ENCODE measurements at regions not wholly inside any gene's neighbourhood (a gene's known extent, or its start where the extent isn't known, plus 50 kb on each side); places are given as distances from the start of the nearest gene placed in this dataset.

GRCh38 chr12:84619053-84619571 is 293.5 kb downstream of the SLC6A15 start:
- no peak overlapping the region for H3K4me3 ChIP-seq (ENCODE audit: low read length in 3 of 3)
- no peaks in the 10 kb centered on the region for H3K27me3 ChIP-seq (ENCODE audit: control insufficient read depth, insufficient read depth, low read length)
- no peak overlapping the region for H3K9ac ChIP-seq (ENCODE audit: low read length in 3 of 3)
- H3K36me3 ChIP-seq (ENCODE audit: control insufficient read depth in 2 of 3, insufficient read depth in 3 of 3, low read length in 3 of 3) = no peaks in the 10 kb centered on the region
- intact Hi-C loops (cut with DNase I) = no loop called here
- TF ChIP-seq CTCF (IDR thresholded peaks at IDR 0.05; ENCODE audit: borderline replicate concordance, extremely low read depth, insufficient read depth) = no peak
- FAIRE-seq (no peak), DNase-seq (no peak)
- no peaks in the 10 kb centered on the region for H3K4me1 ChIP-seq (ENCODE audit: control insufficient read depth in 2 of 3, insufficient read depth in 2 of 3, low read depth in 1 of 3, low read length in 3 of 3)
- no peaks in the 10 kb centered on the region for H3K9me3 ChIP-seq (ENCODE audit: control insufficient read depth in 2 of 3, insufficient read depth in 1 of 3, low read length in 3 of 3)
- H3K27ac ChIP-seq (ENCODE audit: low read depth in 2 of 2, low read length in 2 of 2) = no peak overlapping the region

- Histone ChIP-seq H3K36me3 (ENCODE audit: control insufficient read depth in 2 of 3, insufficient read depth in 3 of 3, low read length in 3 of 3) (no peaks in the 10 kb centered on the region), H3K27me3 (ENCODE audit: control insufficient read depth, insufficient read depth, low read length) (no peaks in the 10 kb centered on the region), H3K4me1 (ENCODE audit: control insufficient read depth in 2 of 3, insufficient read depth in 2 of 3, low read depth in 1 of 3, low read length in 3 of 3) (no peaks in the 10 kb centered on the region), H3K4me3 (ENCODE audit: low read length in 3 of 3) (no peak overlapping the region), H3K9me3 (ENCODE audit: control insufficient read depth in 2 of 3, insufficient read depth in 1 of 3, low read length in 3 of 3) (no peaks in the 10 kb centered on the region), H3K27ac (ENCODE audit: low read depth in 2 of 2, low read length in 2 of 2) (no peak overlapping the region), H3K9ac (ENCODE audit: low read length in 3 of 3) (no peak overlapping the region)
- no peak for TF ChIP-seq CTCF (IDR thresholded peaks at IDR 0.05; ENCODE audit: borderline replicate concordance, extremely low read depth, insufficient read depth)
- FAIRE-seq (peak; percentile 41), DNase-seq (no peak)
- intact Hi-C loops (cut with DNase I) = no loop called here
These were observed 305.3 kb downstream of the SLC6A15 start for GRCh38 chr12:84607170-84607819.

DNA sequence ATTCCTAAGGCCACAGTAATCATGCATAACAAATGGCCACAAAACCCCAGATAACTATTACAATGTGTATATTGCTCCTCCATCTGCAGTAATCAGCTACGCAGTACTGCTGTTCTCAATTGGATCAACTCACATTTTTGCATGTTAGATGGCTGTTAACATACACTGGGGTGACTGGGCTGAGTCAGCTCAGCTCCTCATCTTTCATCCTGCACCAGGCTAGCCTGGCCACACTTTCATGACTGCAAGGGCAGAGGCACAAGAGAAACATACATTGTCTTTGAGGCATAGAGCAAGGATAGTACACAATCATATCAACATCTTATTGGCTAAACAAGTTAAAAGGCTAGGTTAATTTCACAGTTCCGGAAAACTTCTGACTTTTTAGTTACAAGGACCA is 306.6 kb downstream of the SLC6A15 start:
- H3K4me3 ChIP-seq (ENCODE audit: low read length in 3 of 3) = no peak overlapping the region
- H3K9ac ChIP-seq (ENCODE audit: low read length in 3 of 3) = no peak overlapping the region
- DNase-seq = no peak
- H3K4me1 ChIP-seq (ENCODE audit: control insufficient read depth in 2 of 3, insufficient read depth in 2 of 3, low read depth in 1 of 3, low read length in 3 of 3) = no peaks in the 10 kb centered on the region
- H3K27ac ChIP-seq (ENCODE audit: low read depth in 2 of 2, low read length in 2 of 2) = no peak overlapping the region
- TF ChIP-seq CTCF (IDR thresholded peaks at IDR 0.05; ENCODE audit: borderline replicate concordance, extremely low read depth, insufficient read depth) = no peak
- FAIRE-seq = no peak
- no peaks in the 10 kb centered on the region for H3K36me3 ChIP-seq (ENCODE audit: control insufficient read depth in 2 of 3, insufficient read depth in 3 of 3, low read length in 3 of 3)
- intact Hi-C loops (cut with DNase I) = no loop called here
- no peaks in the 10 kb centered on the region for H3K27me3 ChIP-seq (ENCODE audit: control insufficient read depth, insufficient read depth, low read length)
- H3K9me3 ChIP-seq (ENCODE audit: control insufficient read depth in 2 of 3, insufficient read depth in 1 of 3, low read length in 3 of 3) = no peaks in the 10 kb centered on the region

DNA sequence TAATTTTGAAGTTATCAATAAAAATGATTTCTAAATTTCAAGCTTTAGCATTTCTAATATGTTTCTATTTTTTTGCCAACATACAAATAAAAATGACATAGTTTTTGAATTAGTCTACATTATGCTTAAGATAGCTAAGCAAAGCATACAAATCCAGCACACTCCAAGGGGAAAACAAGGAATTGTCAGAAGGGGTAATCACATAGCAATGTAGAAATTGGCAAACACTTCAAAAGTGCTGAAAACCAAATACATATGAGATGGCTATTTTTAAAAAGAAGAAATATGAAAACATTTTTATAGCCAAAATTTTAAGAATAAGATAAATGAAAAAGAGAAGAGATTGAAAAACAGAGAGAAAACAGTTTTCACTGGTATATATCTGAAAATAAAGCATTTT is 308.0 kb downstream of the SLC6A15 start:
- DNase-seq = no peak

More for the DNA sequence above, 308.0 kb downstream of the SLC6A15 start:
- H3K36me3 ChIP-seq (ENCODE audit: control insufficient read depth in 2 of 3, insufficient read depth in 3 of 3, low read length in 3 of 3) = no peaks in the 10 kb centered on the region
- H3K9ac ChIP-seq (ENCODE audit: low read length in 3 of 3) = no peak overlapping the region
- intact Hi-C loops (cut with DNase I) = no loop called here
- TF ChIP-seq CTCF (IDR thresholded peaks at IDR 0.05; ENCODE audit: borderline replicate concordance, extremely low read depth, insufficient read depth) = no peak
- FAIRE-seq = no peak
- H3K27me3 ChIP-seq (ENCODE audit: control insufficient read depth, insufficient read depth, low read length) = no peaks in the 10 kb centered on the region
- H3K9me3 ChIP-seq (ENCODE audit: control insufficient read depth in 2 of 3, insufficient read depth in 1 of 3, low read length in 3 of 3) = no peaks in the 10 kb centered on the region
- no peak overlapping the region for H3K27ac ChIP-seq (ENCODE audit: low read depth in 2 of 2, low read length in 2 of 2)
- H3K4me1 ChIP-seq (ENCODE audit: control insufficient read depth in 2 of 3, insufficient read depth in 2 of 3, low read depth in 1 of 3, low read length in 3 of 3) = no peaks in the 10 kb centered on the region
- H3K4me3 ChIP-seq (ENCODE audit: low read length in 3 of 3) = no peak overlapping the region
